BLaER1 treated with 17β-estradiol and CSF1 and Interleukin-3, amounts not matched to agents 10 nM and 100 nM (cell line): ENCODE measurements at regions not wholly inside any gene's neighbourhood (a gene's known extent, or its start where the extent isn't known, plus 50 kb on each side); places are given as distances from the start of the nearest gene placed in this dataset.

Experiments used
- H3K27ac ChIP-seq, 11 experiments: shearing (Covaris generic); formaldehyde crosslinking; 2 replicates each; pipeline ENCODE4 v1.8.1; 2022
- H3K27me3 ChIP-seq, 11 experiments: shearing (Covaris generic); formaldehyde crosslinking; 2 replicates each; pipeline ENCODE4 v1.8.1; 2022
- H3K36me3 ChIP-seq, 11 experiments: shearing (Covaris generic); formaldehyde crosslinking; 2 replicates each; pipeline ENCODE4 v1.8.1; 2022
- H3K4me1 ChIP-seq, 10 experiments: shearing (Covaris generic); formaldehyde crosslinking; 2 replicates each; pipeline ENCODE4 v1.8.1; 2022
- H3K4me2 ChIP-seq, 11 experiments: shearing (Covaris generic); formaldehyde crosslinking; 2 replicates each; pipeline ENCODE4 v1.8.1; 2022
- H3K4me3 ChIP-seq, 10 experiments: shearing (Covaris generic); formaldehyde crosslinking; 2 replicates each; pipeline ENCODE4 v1.8.1; 2022
- H3K9ac ChIP-seq, 11 experiments: shearing (Covaris generic); formaldehyde crosslinking; 2 replicates each; pipeline ENCODE4 v1.8.1; 2022
- H3K9me3 ChIP-seq, 11 experiments: shearing (Covaris generic); formaldehyde crosslinking; replicated peaks in 1 of 11; 2 replicates each; pipeline ENCODE4 v1.8.1; 2022
- H4K20me1 ChIP-seq, 11 experiments: shearing (Covaris generic); formaldehyde crosslinking; 2 replicates each; pipeline ENCODE4 v1.8.1; 2022
- Cebpa-rat ChIP-seq, 11 experiments: shearing (Covaris generic); IDR thresholded peaks; 2 replicates each; pipeline ENCODE4 v1.8.1; 2022

GRCh38 chr6:26220145-26220970 is 133.1 kb downstream of the HFE start:
- Histone ChIP-seq H4K20me1 (peaks cover 0 to 16% (median 7%) of the 10 kb centered on the region in 11 experiments; a peak in 13 of 22 replicates), H3K36me3 (peaks cover 4 to 6% (median 6%) of the 10 kb centered on the region in 11 experiments; a peak in 21 of 22 replicates), H3K4me3 (no peak overlapping the region), H3K9ac (peak overlapping the region in 5 of 11 experiments; percentile 3 to 47 (median 40); a peak in 6 of 22 replicates), H3K4me2 (peak overlapping the region; percentile 2 to 91 (median 80); a peak in 21 of 22 replicates), H3K27ac (peak overlapping the region in 9 of 11 experiments; percentile 10 to 94 (median 90); a peak in 15 of 22 replicates), H3K4me1 (peaks cover 48 to 68% (median 59%) of the 10 kb centered on the region in 10 experiments), H3K9me3 (peaks cover 6 to 9% (median 7%) of the 10 kb centered on the region in 11 experiments), H3K27me3 (no peaks in the 10 kb centered on the region)
- no peak for TF ChIP-seq Cebpa-rat (IDR thresholded peaks at IDR 0.05)

- TF ChIP-seq Cebpa-rat (IDR thresholded peaks at IDR 0.05): no peak
- Histone ChIP-seq H4K20me1 (peaks cover 0 to 8% (median 2%) of the 10 kb centered on the region in 11 experiments; a peak in 13 of 22 replicates), H3K27me3 (no peaks in the 10 kb centered on the region), H3K36me3 (peaks cover 11 to 14% (median 13%) of the 10 kb centered on the region in 11 experiments; a peak in 21 of 22 replicates), H3K27ac (peak overlapping the region in 4 of 11 experiments; percentile 83 to 94 (median 92); a peak in 4 of 22 replicates), H3K4me3 (no peak overlapping the region), H3K9ac (no peak overlapping the region), H3K9me3 (peaks cover 10 to 17% (median 14%) of the 10 kb centered on the region in 11 experiments), H3K4me1 (peaks cover 53 to 69% (median 60%) of the 10 kb centered on the region in 10 experiments), H3K4me2 (peak overlapping the region in 1 of 11 experiments; percentile 86; a peak in 2 of 22 replicates)
Observed at GRCh38 chr6:26221186-26221585, 134.0 kb downstream of the HFE start.

GRCh38 chr6:26222571-26222970 is 135.3 kb downstream of the HFE start:
- Histone ChIP-seq H3K4me2 (peak overlapping the region; percentile 72 to 91 (median 81)), H3K27ac (peak overlapping the region in 10 of 11 experiments; percentile 86 to 99 (median 96); a peak in 17 of 22 replicates), H3K27me3 (no peaks in the 10 kb centered on the region), H4K20me1 (no peaks in the 10 kb centered on the region), H3K9ac (peak overlapping the region in 10 of 11 experiments; percentile 82 to 98 (median 86); a peak in 16 of 22 replicates), H3K4me3 (peak overlapping the region in 9 of 10 experiments; percentile 61 to 74 (median 69); a peak in 13 of 20 replicates), H3K4me1 (peaks cover 58 to 68% (median 63%) of the 10 kb centered on the region in 10 experiments), H3K9me3 (peaks cover 10 to 19% (median 14%) of the 10 kb centered on the region in 11 experiments), H3K36me3 (peaks cover 11 to 28% (median 18%) of the 10 kb centered on the region in 11 experiments; a peak in 21 of 22 replicates)
- TF ChIP-seq Cebpa-rat (IDR thresholded peaks at IDR 0.05): no peak

GRCh38 chr6:26223228-26223627 is 136.0 kb downstream of the HFE start:
- peaks cover 11 to 34% (median 18%) of the 10 kb centered on the region in 11 experiments; a peak in 21 of 22 replicates for H3K36me3 ChIP-seq
- peak overlapping the region; percentile 81 to 98 (median 85); a peak in 21 of 22 replicates for H3K9ac ChIP-seq
- peaks cover 51 to 63% (median 57%) of the 10 kb centered on the region in 10 experiments for H3K4me1 ChIP-seq
- H3K9me3 ChIP-seq: peaks cover 10 to 19% (median 14%) of the 10 kb centered on the region in 11 experiments
- no peaks in the 10 kb centered on the region for H4K20me1 ChIP-seq
- TF ChIP-seq Cebpa-rat (IDR thresholded peaks at IDR 0.05): no peak
- peak overlapping the region in 10 of 11 experiments; percentile 86 to 99 (median 96); a peak in 21 of 22 replicates for H3K27ac ChIP-seq
- H3K4me3 ChIP-seq: peak overlapping the region; percentile 61 to 74 (median 68)
- H3K27me3 ChIP-seq: no peaks in the 10 kb centered on the region
- H3K4me2 ChIP-seq: peak overlapping the region; percentile 72 to 91 (median 81)

- peak overlapping the region; percentile 86 to 99 (median 96) for H3K27ac ChIP-seq
- peaks cover 10 to 19% (median 14%) of the 10 kb centered on the region in 11 experiments for H3K9me3 ChIP-seq
- no peak for TF ChIP-seq Cebpa-rat (IDR thresholded peaks at IDR 0.05)
- peaks cover 11 to 34% (median 18%) of the 10 kb centered on the region in 11 experiments; a peak in 21 of 22 replicates for H3K36me3 ChIP-seq
- H4K20me1 ChIP-seq: no peaks in the 10 kb centered on the region
- peak overlapping the region; percentile 61 to 74 (median 68) for H3K4me3 ChIP-seq
- H3K4me2 ChIP-seq: peak overlapping the region; percentile 72 to 91 (median 81)
- H3K4me1 ChIP-seq: peaks cover 45 to 56% (median 51%) of the 10 kb centered on the region in 10 experiments
- peak overlapping the region; percentile 81 to 98 (median 85) for H3K9ac ChIP-seq
- H3K27me3 ChIP-seq: no peaks in the 10 kb centered on the region
Observed at GRCh38 chr6:26223650-26224546, 136.7 kb downstream of the HFE start.

- H3K4me1 ChIP-seq: peaks cover 38 to 51% (median 46%) of the 10 kb centered on the region in 10 experiments
- H3K4me2 ChIP-seq: peak overlapping the region; percentile 55 to 91 (median 77)
- peaks cover 11 to 34% (median 18%) of the 10 kb centered on the region in 11 experiments; a peak in 21 of 22 replicates for H3K36me3 ChIP-seq
- no peak for TF ChIP-seq Cebpa-rat (IDR thresholded peaks at IDR 0.05)
- peaks cover 10 to 19% (median 14%) of the 10 kb centered on the region in 11 experiments for H3K9me3 ChIP-seq
- no peaks in the 10 kb centered on the region for H3K27me3 ChIP-seq
- peak overlapping the region; percentile 61 to 74 (median 68) for H3K4me3 ChIP-seq
- peak overlapping the region; percentile 81 to 98 (median 85) for H3K9ac ChIP-seq
- no peaks in the 10 kb centered on the region for H4K20me1 ChIP-seq
- H3K27ac ChIP-seq: peak overlapping the region; percentile 86 to 99 (median 96)
Observed at GRCh38 chr6:26224547-26224912, 137.3 kb downstream of the HFE start.

GRCh38 chr6:26224940-26225847 is 138.0 kb downstream of the HFE start:
- Histone ChIP-seq H4K20me1 (no peaks in the 10 kb centered on the region), H3K9me3 (peaks cover 10 to 19% (median 14%) of the 10 kb centered on the region in 11 experiments), H3K36me3 (peaks cover 11 to 34% (median 18%) of the 10 kb centered on the region in 11 experiments; a peak in 21 of 22 replicates), H3K4me1 (peaks cover 32 to 45% (median 39%) of the 10 kb centered on the region in 10 experiments), H3K27ac (peak overlapping the region; percentile 86 to 99 (median 96); a peak in 21 of 22 replicates), H3K4me2 (peak overlapping the region; percentile 55 to 91 (median 77)), H3K9ac (peak overlapping the region; percentile 81 to 98 (median 85)), H3K27me3 (no peaks in the 10 kb centered on the region), H3K4me3 (peak overlapping the region; percentile 61 to 74 (median 68))
- TF ChIP-seq Cebpa-rat (IDR thresholded peaks at IDR 0.05): no peak
